H1 (cell line): ENCODE measurements at regions not wholly inside any gene's neighbourhood (a gene's known extent, or its start where the extent isn't known, plus 50 kb on each side); places are given as distances from the start of the nearest gene placed in this dataset.

Experiments used
- CTCF ChIA-PET: fragments of 300-600 bp; sonication (Branson Sonifier 250); formaldehyde crosslinking; loops from one replicate; lab custom pipeline; 2021; ENCODE audit not compliant: partially characterized antibody; lab: Charles Lee
- POLR2A ChIA-PET: fragments of 300-600 bp; sonication (Branson Sonifier 250); formaldehyde crosslinking; loops from one replicate; lab custom pipeline; 2021; ENCODE audit warnings: inconsistent platforms; ENCODE audit not compliant: partially characterized antibody; lab: Charles Lee
- DNase-seq, 2 experiments: peaks; one replicate each; pipeline versions ENCODE4 v3.0.0 to v3.0.0-alpha.2; 2010 to 2022; ENCODE audit warnings: low spot score in 2 of 2, low read depth in 1 of 2, mixed read lengths in 1 of 2
- FAIRE-seq: peaks from 2 replicates; lab custom pipeline; 2011; peaks lifted over from hg19 to GRCh38; lab: Jason Lieb, UNC
- H2AFZ ChIP-seq: 2 replicates; pipeline ENCODE4 v1.8.1; 2012; ENCODE audit warnings: low read length, inconsistent platforms
- H2AK5ac ChIP-seq: 2 replicates; pipeline ENCODE4 v1.6.1; 2013; ENCODE audit warnings: low read depth, low read length
- H2BK120ac ChIP-seq: replicated peaks from 2 replicates; pipeline ENCODE3; 2013; ENCODE audit warnings: low read depth, low read length, inconsistent platforms
- H2BK12ac ChIP-seq: 2 replicates; pipeline ENCODE4 v1.6.1; 2013; ENCODE audit warnings: low read depth, low read length
- H2BK15ac ChIP-seq: 2 replicates; pipeline ENCODE4 v1.6.1; 2013; ENCODE audit warnings: low read length
- H2BK20ac ChIP-seq: 2 replicates; pipeline ENCODE4 v1.6.1; 2013; ENCODE audit warnings: low read length
- H2BK5ac ChIP-seq: 2 replicates; pipeline ENCODE4 v1.6.1; 2013; ENCODE audit warnings: low read depth, low read length
- H3K14ac ChIP-seq: 2 replicates; pipeline ENCODE4 v1.6.1; 2013; ENCODE audit warnings: inconsistent platforms; ENCODE audit not compliant: insufficient read length
- H3K18ac ChIP-seq: 2 replicates; pipeline ENCODE4 v1.6.1; 2013; ENCODE audit warnings: low read length; ENCODE audit errors: extremely low read depth
- H3K23ac ChIP-seq: 2 replicates; pipeline ENCODE4 v1.6.1; 2013; ENCODE audit warnings: inconsistent platforms; ENCODE audit not compliant: insufficient read length
- H3K23me2 ChIP-seq: 2 replicates; pipeline ENCODE4 v1.6.1; 2013; ENCODE audit warnings: low read depth, low read length
- H3K27ac ChIP-seq: 2 replicates; pipeline ENCODE4 v1.6.1; 2011; ENCODE audit warnings: low read depth, low read length, inconsistent platforms
- H3K27me3 ChIP-seq, 4 experiments: replicated peaks in 1 of 4; 1 replicate in 1 of 4; 2 replicates in 3 of 4; pipeline versions ENCODE4 v1.6.1 to v1.8.1; 2011 to 2013; ENCODE audit warnings: low read length in 3 of 4, mild to moderate bottlenecking in 3 of 4, inconsistent platforms in 2 of 4, mixed read lengths in 2 of 4, moderate library complexity in 1 of 4; ENCODE audit not compliant: control insufficient read depth in 3 of 4, insufficient read depth in 3 of 4; ENCODE audit errors: extremely low read depth in 1 of 4
- H3K36me3 ChIP-seq, 4 experiments: 2 replicates each; pipeline versions ENCODE4 v1.6.1 to v1.8.1; 2011 to 2013; ENCODE audit warnings: mild to moderate bottlenecking in 4 of 4, low read length in 3 of 4, moderate library complexity in 2 of 4, control low read depth in 1 of 4, inconsistent platforms in 1 of 4; ENCODE audit not compliant: insufficient read depth in 4 of 4, control insufficient read depth in 2 of 4
- H3K4ac ChIP-seq: replicated peaks from 2 replicates; pipeline ENCODE3; 2013; ENCODE audit warnings: low read length, low read depth, mixed read lengths, inconsistent platforms; ENCODE audit not compliant: insufficient read length
- H3K4me1 ChIP-seq, 4 experiments: replicated peaks in 1 of 4; 1 replicate in 1 of 4; 2 replicates in 3 of 4; pipeline versions ENCODE4 v1.6.1 to v1.8.1; 2011 to 2013; ENCODE audit warnings: low read length in 3 of 4, inconsistent platforms in 2 of 4, mixed read lengths in 1 of 4; ENCODE audit not compliant: insufficient read depth in 4 of 4, control insufficient read depth in 3 of 4
- H3K4me2 ChIP-seq, 2 experiments: 2 replicates each; pipeline versions ENCODE4 v1.6.1 to v1.8.1; 2011 to 2013; ENCODE audit warnings: low read depth in 2 of 2, low read length in 2 of 2, control low read depth in 1 of 2, inconsistent platforms in 1 of 2, mild to moderate bottlenecking in 1 of 2; ENCODE audit not compliant: insufficient read depth in 1 of 2
- H3K4me3 ChIP-seq, 4 experiments: fragments of 200-600, 300-600 bp in 1 of 4; sonication (generic), shearing (Covaris generic), sonication (Bioruptor Twin) in 1 of 4; 2 replicates each; pipeline versions ENCODE4 v1.5.1 to v1.8.1; 2011 to 2016; ENCODE audit warnings: low read length in 4 of 4, low read depth in 3 of 4, control low read depth in 2 of 4, inconsistent platforms in 2 of 4, mild to moderate bottlenecking in 2 of 4, mixed read lengths in 1 of 4, moderate library complexity in 1 of 4; ENCODE audit not compliant: insufficient read depth in 2 of 4; ENCODE audit errors: extremely low read depth in 1 of 4
- H3K56ac ChIP-seq: replicated peaks from 2 replicates; pipeline ENCODE3; 2013; ENCODE audit warnings: low read depth, mild to moderate bottlenecking, mixed read lengths, low read length, inconsistent platforms; ENCODE audit not compliant: insufficient read length
- H3K79me1 ChIP-seq: 2 replicates; pipeline ENCODE4 v1.6.1; 2013; ENCODE audit warnings: low read depth, low read length, control low read depth
- H3K79me2 ChIP-seq, 2 experiments: 2 replicates each; pipeline versions ENCODE4 v1.6.1 to v1.8.1; 2012 to 2013; ENCODE audit warnings: low read length in 2 of 2, mild to moderate bottlenecking in 2 of 2, inconsistent platforms in 1 of 2; ENCODE audit not compliant: insufficient read depth in 2 of 2, control insufficient read depth in 1 of 2
- H3K9ac ChIP-seq, 4 experiments: replicated peaks in 1 of 4; 1 replicate in 1 of 4; 2 replicates in 3 of 4; pipeline versions ENCODE4 v1.6.1 to v1.8.1; 2011 to 2013; ENCODE audit warnings: low read depth in 3 of 4, low read length in 3 of 4, control low read depth in 2 of 4, mild to moderate bottlenecking in 2 of 4, moderate library complexity in 2 of 4, inconsistent platforms in 1 of 4; ENCODE audit errors: extremely low read depth in 1 of 4
- H3K9me3 ChIP-seq, 2 experiments: 2 replicates each; pipeline versions ENCODE4 v1.6.1 to v1.8.1; 2012 to 2013; ENCODE audit warnings: mild to moderate bottlenecking in 2 of 2, moderate library complexity in 2 of 2, control low read depth in 1 of 2, inconsistent platforms in 1 of 2, low read depth in 1 of 2, low read length in 1 of 2, mixed read lengths in 1 of 2; ENCODE audit not compliant: insufficient read depth in 2 of 2
- H4K20me1 ChIP-seq, 2 experiments: replicated peaks in 1 of 2; 2 replicates each; pipeline versions ENCODE3 to v1.8.1; 2011 to 2013; ENCODE audit warnings: inconsistent platforms in 2 of 2, low read length in 2 of 2, mild to moderate bottlenecking in 1 of 2; ENCODE audit not compliant: insufficient read depth in 2 of 2, control insufficient read depth in 1 of 2
- H4K5ac ChIP-seq: 2 replicates; pipeline ENCODE4 v1.6.1; 2013; ENCODE audit warnings: low read length, low read depth, mixed read lengths, inconsistent platforms; ENCODE audit not compliant: insufficient read length
- H4K8ac ChIP-seq: 2 replicates; pipeline ENCODE4 v1.8.0; 2013; ENCODE audit warnings: mild to moderate bottlenecking, moderate library complexity, low read length, inconsistent platforms; ENCODE audit not compliant: insufficient read depth; ENCODE audit errors: extremely low read depth
- H4K91ac ChIP-seq: replicated peaks from 2 replicates; pipeline ENCODE3; 2013; ENCODE audit warnings: low read length, mixed read lengths, inconsistent platforms; ENCODE audit not compliant: insufficient read length
- CEBPB ChIP-seq: IDR thresholded peaks from 2 replicates; pipeline ENCODE4 v1.6.1; 2012; ENCODE audit warnings: low read depth, low read length
- EZH2 ChIP-seq: fragments of 200-600 bp; sonication (generic); IDR thresholded peaks from 2 replicates; pipeline ENCODE4 v1.7.1; 2012; ENCODE audit warnings: low read depth, mild to moderate bottlenecking, moderate library complexity, low read length, inconsistent platforms; ENCODE audit not compliant: severe bottlenecking
- FOSL1 ChIP-seq: IDR thresholded peaks from 2 replicates; pipeline ENCODE4 v1.6.1; 2011; ENCODE audit warnings: mild to moderate bottlenecking, low read depth, low read length, moderate library complexity; ENCODE audit not compliant: insufficient read depth
- GABPA ChIP-seq: IDR thresholded peaks from 2 replicates; pipeline ENCODE4 v1.6.1; 2011; ENCODE audit warnings: mild to moderate bottlenecking, low read length, moderate library complexity, borderline replicate concordance; ENCODE audit not compliant: insufficient read depth
- KDM1A ChIP-seq: fragments of 200-600, 300-600 bp; sonication (generic); IDR thresholded peaks from 2 replicates; pipeline ENCODE4 v1.7.1; 2016; ENCODE audit warnings: mild to moderate bottlenecking, low read length, borderline replicate concordance
- NRF1 ChIP-seq: IDR thresholded peaks from 2 replicates; pipeline ENCODE4 v1.6.1; 2011; ENCODE audit warnings: mild to moderate bottlenecking, low read depth, low read length, improper control_type of control experiment
- RAD21 ChIP-seq, 2 experiments: IDR thresholded peaks in 1 of 2; conservative IDR thresholded peaks in 1 of 2; 2 replicates each; pipeline ENCODE4 v1.6.1; 2011; ENCODE audit warnings: low read depth in 2 of 2, low read length in 2 of 2, improper control_type of control experiment in 1 of 2, inconsistent platforms in 1 of 2, mild to moderate bottlenecking in 1 of 2, moderate library complexity in 1 of 2
- RFX5 ChIP-seq: IDR thresholded peaks from 2 replicates; pipeline ENCODE4 v1.6.1; 2011; ENCODE audit warnings: low read depth, low read length, improper control_type of control experiment, borderline replicate concordance
- RXRA ChIP-seq: IDR thresholded peaks from 2 replicates; pipeline ENCODE4 v1.6.1; 2011; ENCODE audit warnings: low read depth, mild to moderate bottlenecking, low read length, moderate library complexity; ENCODE audit not compliant: insufficient read depth
- SP1 ChIP-seq: IDR thresholded peaks from 2 replicates; pipeline ENCODE4 v1.6.1; 2011; ENCODE audit warnings: low read depth, low read length
- TCF12 ChIP-seq: IDR thresholded peaks from 2 replicates; pipeline ENCODE4 v1.6.1; 2011; ENCODE audit warnings: low read depth, mild to moderate bottlenecking, low read length
- WGBS, 2 experiments: shearing (Covaris generic) in 1 of 2; methylation state at CpG; one replicate each; pipeline versions ENCODE4 v1.1.6 to v1.1.7; 2013 to 2015; ENCODE audit warnings: low lambda C conversion rate in 2 of 2, mixed read lengths in 2 of 2, inconsistent platforms in 1 of 2, low coverage in 1 of 2, missing lambda C conversion rate in 1 of 2; ENCODE audit not compliant: insufficient replicate concordance in 2 of 2, insufficient coverage in 1 of 2, insufficient read length in 1 of 2; ENCODE audit errors: extremely low coverage in 1 of 2, missing lambda C conversion rate in 1 of 2; 5-methylcytosine and 5-hydroxymethylcytosine counted together
- TF ChIP-seq, protein P1 (sequence below): IDR thresholded peaks from 2 replicates; pipeline ENCODE4 v1.6.1; 2011; ENCODE audit warnings: low read length, improper control_type of control experiment

- Histone ChIP-seq H3K79me2 (no peaks in the 10 kb centered on the region), H3K23me2 (no peaks in the 10 kb centered on the region), H3K4me1 (peaks cover 0 to 6% (median 2%) of the 10 kb centered on the region in 4 experiments; a peak in 3 of 7 replicates), H2AK5ac (no peak overlapping the region; the same call in 1 of the 2 replicates), H3K18ac (no peak overlapping the region), H2BK12ac (no peak overlapping the region), H3K79me1 (no peaks in the 10 kb centered on the region; the same call in 1 of the 2 replicates), H4K8ac (no peak overlapping the region; the same call in 1 of the 2 replicates), H2BK5ac (no peak overlapping the region), H3K9me3 (no peaks in the 10 kb centered on the region), H3K56ac (no peak overlapping the region), H2BK120ac (no peak overlapping the region), H3K4me3 (no peak overlapping the region), H4K20me1 (no peaks in the 10 kb centered on the region), H3K9ac (no peak overlapping the region), H2BK20ac (no peak overlapping the region), H3K4me2 (no peak overlapping the region), H3K27ac (no peak overlapping the region), H3K4ac (no peak overlapping the region), H3K23ac (no peak overlapping the region), H2BK15ac (no peak overlapping the region), H3K36me3 (no peaks in the 10 kb centered on the region), H4K91ac (no peak overlapping the region), H2AFZ (no peak overlapping the region), H3K14ac (no peak overlapping the region), H4K5ac (no peak overlapping the region), H3K27me3 (no peaks in the 10 kb centered on the region)
- WGBS, 2 experiments: 84% methylated on average over 10 of the region's 10 CpGs; no CpG with 5 or more reads in 1 of the 2 experiments
- ChIA-PET CTCF (interaction anchor here (0.9 to 2.0 kb wide), 3 partner anchors 7 to 23 kb away, joined by 3 to 8 read pairs (median 4); no protein-coding TSS in a partner anchor), POLR2A (no interaction called here)
- no peak for FAIRE-seq
- no peak for DNase-seq
- no peak for TF ChIP-seq KDM1A
- TF ChIP-seq RFX5: no peak
- TF ChIP-seq CEBPB: no peak
- TF ChIP-seq EZH2: no peak
- TF ChIP-seq SP1: no peak
- no peak for TF ChIP-seq NRF1
- TF ChIP-seq, protein P1, sequence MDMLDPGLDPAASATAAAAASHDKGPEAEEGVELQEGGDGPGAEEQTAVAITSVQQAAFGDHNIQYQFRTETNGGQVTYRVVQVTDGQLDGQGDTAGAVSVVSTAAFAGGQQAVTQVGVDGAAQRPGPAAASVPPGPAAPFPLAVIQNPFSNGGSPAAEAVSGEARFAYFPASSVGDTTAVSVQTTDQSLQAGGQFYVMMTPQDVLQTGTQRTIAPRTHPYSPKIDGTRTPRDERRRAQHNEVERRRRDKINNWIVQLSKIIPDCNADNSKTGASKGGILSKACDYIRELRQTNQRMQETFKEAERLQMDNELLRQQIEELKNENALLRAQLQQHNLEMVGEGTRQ: no peak
- no peak for TF ChIP-seq TCF12
- no peak for TF ChIP-seq RXRA
- TF ChIP-seq GABPA: no peak
- TF ChIP-seq RAD21 (IDR thresholded peaks at IDR 0.05 in 1 of 2, conservative IDR thresholded peaks at IDR 0.05 in 1 of 2; ENCODE audit: low read depth in 2 of 2, low read length in 2 of 2): no peak
- no peak for TF ChIP-seq FOSL1
Observed at GRCh38 chr19:29098863-29099481, 114.0 kb downstream of the UQCRFS1 start.
